Fibroblast of villous mesenchyme (primary cell): ENCODE measurements at regions not wholly inside any gene's neighbourhood (a gene's known extent, or its start where the extent isn't known, plus 50 kb on each side); places are given as distances from the start of the nearest gene placed in this dataset.
A peak's percentile ranks its signal among the peaks of the same experiment; 100 is the strongest.

Experiments
- DNase-seq: peaks from one replicate; pipeline ENCODE4 v3.0.0-alpha.2; 2010; ENCODE audit warnings: low read depth
- H3K4me3 ChIP-seq: 2 replicates; pipeline ENCODE4 v1.5.1; 2011; ENCODE audit warnings: low read depth, mild to moderate bottlenecking, low read length
- TF ChIP-seq, protein P1 (sequence below): IDR thresholded peaks from 2 replicates; pipeline ENCODE4 v1.5.1; 2012; ENCODE audit warnings: low read depth, mild to moderate bottlenecking, low read length; ENCODE audit not compliant: insufficient read depth

DNA sequence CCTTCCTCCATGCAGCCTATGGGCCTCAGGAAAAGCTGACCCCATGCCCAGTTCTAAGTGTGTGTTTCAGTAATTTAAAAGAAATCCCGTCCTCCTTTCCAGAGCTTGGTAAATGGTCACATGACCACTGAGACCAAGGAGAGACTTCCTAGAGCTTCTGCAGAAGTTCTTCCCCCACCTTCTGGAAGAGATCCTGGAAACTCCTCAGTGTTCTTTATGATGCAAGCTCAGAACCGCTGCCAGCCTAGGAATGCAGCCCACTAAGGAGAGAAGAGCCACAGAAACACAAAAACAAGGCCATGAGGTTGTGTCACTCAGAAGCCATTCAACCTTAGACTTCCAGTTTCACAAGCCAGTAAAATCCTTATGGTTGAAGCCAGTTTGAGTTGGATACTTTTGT is 348.4 kb downstream of the TPBG start:
- H3K4me3 ChIP-seq: no peak overlapping the region
- TF ChIP-seq, protein P1, sequence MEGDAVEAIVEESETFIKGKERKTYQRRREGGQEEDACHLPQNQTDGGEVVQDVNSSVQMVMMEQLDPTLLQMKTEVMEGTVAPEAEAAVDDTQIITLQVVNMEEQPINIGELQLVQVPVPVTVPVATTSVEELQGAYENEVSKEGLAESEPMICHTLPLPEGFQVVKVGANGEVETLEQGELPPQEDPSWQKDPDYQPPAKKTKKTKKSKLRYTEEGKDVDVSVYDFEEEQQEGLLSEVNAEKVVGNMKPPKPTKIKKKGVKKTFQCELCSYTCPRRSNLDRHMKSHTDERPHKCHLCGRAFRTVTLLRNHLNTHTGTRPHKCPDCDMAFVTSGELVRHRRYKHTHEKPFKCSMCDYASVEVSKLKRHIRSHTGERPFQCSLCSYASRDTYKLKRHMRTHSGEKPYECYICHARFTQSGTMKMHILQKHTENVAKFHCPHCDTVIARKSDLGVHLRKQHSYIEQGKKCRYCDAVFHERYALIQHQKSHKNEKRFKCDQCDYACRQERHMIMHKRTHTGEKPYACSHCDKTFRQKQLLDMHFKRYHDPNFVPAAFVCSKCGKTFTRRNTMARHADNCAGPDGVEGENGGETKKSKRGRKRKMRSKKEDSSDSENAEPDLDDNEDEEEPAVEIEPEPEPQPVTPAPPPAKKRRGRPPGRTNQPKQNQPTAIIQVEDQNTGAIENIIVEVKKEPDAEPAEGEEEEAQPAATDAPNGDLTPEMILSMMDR: no peak
- DNase-seq: peak; percentile 3

DNA sequence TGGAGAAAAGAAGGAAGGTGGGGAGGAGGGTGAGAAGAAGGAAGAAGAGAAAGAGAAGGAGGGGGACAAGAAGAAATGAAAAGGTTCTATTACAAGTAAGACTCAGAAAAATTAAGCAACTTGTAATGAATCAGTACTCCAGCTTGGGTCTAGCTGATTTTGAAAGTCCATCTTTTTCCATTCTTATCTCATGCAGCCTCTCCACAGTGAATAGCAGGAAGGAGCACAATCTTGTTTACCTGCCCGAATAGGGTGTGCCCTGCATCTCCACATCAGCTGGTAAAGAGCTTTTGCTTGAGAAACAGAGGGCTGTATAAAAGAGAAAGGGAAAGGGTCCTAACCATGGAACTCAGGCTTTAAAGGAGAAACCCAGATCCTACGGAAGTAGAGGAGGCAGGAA is 348.8 kb downstream of the TPBG start:
- TF ChIP-seq, protein P1: no peak
- H3K4me3 ChIP-seq: no peak overlapping the region
- DNase-seq: no peak

DNA sequence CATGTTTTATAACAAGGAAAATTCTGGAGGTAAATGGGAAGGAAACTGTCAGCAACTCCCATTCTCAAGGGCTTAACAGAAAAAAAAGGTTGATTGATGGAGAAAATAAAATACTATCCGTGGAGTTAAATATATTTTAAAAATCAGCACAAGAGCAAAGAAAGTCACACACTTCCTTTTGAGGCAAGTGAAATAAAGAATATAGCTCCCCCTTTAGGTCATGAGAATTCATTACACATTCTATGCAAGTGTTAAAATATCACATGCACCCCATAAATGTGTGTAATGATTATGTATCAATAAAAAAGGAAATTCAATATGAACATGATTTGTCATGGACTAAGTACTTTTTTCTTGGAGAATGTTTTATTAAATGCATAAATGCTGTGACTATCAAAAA is 349.2 kb downstream of the TPBG start:
- peak; percentile 6 for DNase-seq
- no peak overlapping the region for H3K4me3 ChIP-seq
- TF ChIP-seq, protein P1: peak; percentile 46

DNA sequence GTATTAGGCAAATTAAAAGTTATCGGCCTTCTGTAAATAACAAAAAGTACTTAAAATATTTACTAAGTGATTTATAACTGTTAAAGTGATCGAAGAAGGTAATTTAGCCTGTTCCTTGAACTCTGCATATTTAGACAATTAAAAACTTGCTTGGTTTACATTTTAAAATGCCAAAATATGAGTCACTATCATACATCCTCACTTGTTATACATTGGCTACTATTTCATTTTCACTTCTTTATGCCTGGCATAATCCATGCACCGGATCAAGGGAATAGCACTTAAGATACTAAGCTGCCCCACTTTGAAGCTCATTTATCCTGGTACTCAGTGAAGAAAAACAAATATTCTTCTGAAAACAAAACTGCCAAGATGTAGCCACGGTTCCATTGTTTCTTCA is 344.6 kb downstream of the UBE3D start:
- DNase-seq: no peak
- H3K4me3 ChIP-seq: no peak overlapping the region
- TF ChIP-seq, protein P1: no peak

DNA sequence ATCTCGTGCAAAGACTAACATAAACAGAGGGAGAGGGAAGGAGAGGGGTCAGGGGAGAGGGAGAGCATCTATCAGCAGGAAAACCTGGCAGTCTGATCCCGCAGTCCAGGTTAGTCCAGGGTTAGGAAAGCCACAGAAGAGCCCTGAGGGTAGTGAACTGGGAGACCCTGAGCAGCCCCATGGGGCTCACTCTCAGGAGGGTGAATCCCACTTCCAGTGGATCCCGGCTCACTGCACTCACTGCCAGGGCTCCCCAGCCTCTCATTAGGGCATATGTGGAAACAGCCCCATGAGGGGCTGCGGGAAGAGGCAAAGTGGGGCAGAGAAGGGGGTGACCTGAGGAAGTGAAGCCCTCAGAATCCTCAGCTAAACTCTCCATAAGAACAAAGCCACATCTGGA is 329.9 kb downstream of the UBE3D start:
- H3K4me3 ChIP-seq: no peak overlapping the region
- no peak for DNase-seq
- TF ChIP-seq, protein P1: no peak

DNA sequence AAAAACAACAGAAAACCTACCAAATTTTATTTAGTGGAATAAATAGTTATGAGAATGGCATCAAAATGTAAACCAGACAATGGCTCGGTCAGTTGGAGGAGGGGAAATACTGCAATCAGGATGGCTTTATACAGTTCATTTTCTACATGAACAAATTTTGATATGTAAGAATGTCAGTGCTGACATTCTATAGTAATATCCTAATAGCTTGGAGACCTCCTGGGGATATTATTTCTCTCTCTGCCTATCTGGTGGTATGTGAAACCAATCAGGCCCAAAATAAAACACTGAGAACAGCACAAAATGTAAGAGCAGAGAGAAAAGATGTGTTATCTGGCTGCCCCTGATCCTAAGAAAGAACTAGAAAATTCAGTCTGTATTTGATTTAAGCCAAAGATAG is 327.7 kb downstream of the UBE3D start:
- DNase-seq: no peak
- no peak overlapping the region for H3K4me3 ChIP-seq
- TF ChIP-seq, protein P1: no peak

DNA sequence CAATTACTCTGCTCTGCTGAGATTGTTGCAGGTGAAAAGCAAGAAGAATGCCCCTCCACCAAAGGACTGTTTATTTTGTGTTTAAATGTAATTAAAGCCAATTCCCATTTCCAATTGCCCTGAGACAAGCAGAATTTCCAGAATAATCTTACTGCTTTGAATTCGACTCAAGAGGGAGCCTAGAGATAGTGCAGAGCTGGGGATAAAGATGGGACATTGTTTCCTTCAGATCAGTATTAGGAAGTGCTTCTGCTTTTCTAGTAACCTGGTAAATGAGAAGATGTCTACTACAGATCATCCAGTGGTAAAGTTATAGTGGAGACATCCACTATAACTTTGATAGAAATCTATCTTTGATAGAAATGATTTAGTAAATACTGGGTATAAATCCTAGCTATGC is 326.9 kb downstream of the UBE3D start:
- no peak for DNase-seq
- TF ChIP-seq, protein P1: no peak

More for the DNA sequence above, 326.9 kb downstream of the UBE3D start:
- no peak overlapping the region for H3K4me3 ChIP-seq
